ENCODE measurements at regions not wholly inside any gene's neighbourhood (a gene's known extent, or its start where the extent isn't known, plus 50 kb on each side); places are given as distances from the start of the nearest gene placed in this dataset.
"Not testable (repeated sequence)": the region's sequence is repeated elsewhere in the genome, so short reads cannot be mapped to it uniquely, and the experiment has no call there.

DNA sequence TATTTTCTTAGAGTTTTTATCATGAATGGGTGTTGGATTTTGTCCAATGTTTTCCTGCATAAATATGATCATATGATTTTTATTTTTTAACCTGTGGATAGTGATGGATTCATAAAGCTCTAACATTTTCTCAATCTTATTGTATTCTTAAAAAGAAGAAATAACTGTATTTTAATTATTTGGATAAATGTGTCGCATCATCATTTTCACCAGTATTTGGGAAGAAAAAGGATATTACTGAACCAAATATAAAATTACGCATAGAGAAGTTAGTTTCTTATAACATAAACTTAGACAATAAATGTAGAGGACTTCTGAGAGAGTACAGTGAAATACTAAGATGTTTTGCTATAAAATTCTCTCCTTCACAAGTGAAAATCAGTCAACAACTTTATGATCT is 126.0 kb upstream of the CHST9 start:
- TF ChIP-seq, protein P1, sequence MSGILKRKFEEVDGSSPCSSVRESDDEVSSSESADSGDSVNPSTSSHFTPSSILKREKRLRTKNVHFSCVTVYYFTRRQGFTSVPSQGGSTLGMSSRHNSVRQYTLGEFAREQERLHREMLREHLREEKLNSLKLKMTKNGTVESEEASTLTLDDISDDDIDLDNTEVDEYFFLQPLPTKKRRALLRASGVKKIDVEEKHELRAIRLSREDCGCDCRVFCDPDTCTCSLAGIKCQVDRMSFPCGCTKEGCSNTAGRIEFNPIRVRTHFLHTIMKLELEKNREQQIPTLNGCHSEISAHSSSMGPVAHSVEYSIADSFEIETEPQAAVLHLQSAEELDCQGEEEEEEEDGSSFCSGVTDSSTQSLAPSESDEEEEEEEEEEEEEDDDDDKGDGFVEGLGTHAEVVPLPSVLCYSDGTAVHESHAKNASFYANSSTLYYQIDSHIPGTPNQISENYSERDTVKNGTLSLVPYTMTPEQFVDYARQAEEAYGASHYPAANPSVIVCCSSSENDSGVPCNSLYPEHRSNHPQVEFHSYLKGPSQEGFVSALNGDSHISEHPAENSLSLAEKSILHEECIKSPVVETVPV (CRISPR knock-in tag; IDR thresholded peaks at IDR 0.05): no peak

DNA sequence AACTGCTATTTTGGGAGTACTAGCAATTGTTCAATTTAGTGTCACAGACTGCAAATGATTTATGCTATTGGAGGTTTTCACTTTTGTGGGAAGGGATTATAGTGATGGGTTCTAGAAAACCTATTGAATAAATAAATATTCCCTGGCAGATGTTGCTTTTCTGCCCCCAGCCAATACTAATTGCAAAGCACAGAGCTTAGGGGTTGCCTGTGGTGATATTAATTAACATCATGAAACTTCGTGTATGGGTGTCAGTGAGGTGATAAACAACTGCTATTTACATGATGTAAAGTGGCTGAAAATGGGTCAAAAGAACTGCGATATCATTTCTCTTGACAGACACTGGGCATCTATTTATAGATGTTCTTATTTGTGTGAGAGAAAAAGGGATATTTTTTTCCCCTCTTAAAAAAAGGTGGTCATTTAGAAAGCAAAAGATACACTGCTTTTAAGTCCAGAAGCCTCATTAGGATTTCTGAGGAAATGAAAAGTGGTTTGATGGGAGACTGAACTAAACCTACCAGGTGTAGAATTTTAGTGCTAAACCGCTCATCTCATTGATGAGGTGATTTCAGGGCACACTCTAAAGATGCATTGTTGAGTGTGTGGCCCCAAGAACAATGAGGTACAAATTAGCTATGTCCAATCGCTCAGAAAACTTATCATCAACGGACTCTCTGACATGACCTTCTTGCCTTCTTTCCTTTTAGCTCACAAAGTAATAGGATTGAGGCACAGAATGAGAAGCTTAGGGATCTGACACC is 116.7 kb upstream of the CHST9 start:
- no peak for TF ChIP-seq ESRRG (CRISPR knock-in tag; IDR thresholded peaks at IDR 0.05)
- TF ChIP-seq CSDC2 (CRISPR knock-in tag; IDR thresholded peaks at IDR 0.05): no peak
- TF ChIP-seq, protein P2, sequence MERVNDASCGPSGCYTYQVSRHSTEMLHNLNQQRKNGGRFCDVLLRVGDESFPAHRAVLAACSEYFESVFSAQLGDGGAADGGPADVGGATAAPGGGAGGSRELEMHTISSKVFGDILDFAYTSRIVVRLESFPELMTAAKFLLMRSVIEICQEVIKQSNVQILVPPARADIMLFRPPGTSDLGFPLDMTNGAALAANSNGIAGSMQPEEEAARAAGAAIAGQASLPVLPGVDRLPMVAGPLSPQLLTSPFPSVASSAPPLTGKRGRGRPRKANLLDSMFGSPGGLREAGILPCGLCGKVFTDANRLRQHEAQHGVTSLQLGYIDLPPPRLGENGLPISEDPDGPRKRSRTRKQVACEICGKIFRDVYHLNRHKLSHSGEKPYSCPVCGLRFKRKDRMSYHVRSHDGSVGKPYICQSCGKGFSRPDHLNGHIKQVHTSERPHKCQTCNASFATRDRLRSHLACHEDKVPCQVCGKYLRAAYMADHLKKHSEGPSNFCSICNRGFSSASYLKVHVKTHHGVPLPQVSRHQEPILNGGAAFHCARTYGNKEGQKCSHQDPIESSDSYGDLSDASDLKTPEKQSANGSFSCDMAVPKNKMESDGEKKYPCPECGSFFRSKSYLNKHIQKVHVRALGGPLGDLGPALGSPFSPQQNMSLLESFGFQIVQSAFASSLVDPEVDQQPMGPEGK (CRISPR knock-in tag; IDR thresholded peaks at IDR 0.05; ENCODE audit: borderline replicate concordance): no peak
- TF ChIP-seq GLIS3 (CRISPR knock-in tag; IDR thresholded peaks at IDR 0.05): no peak
- no peak for TF ChIP-seq RARB (CRISPR knock-in tag; IDR thresholded peaks at IDR 0.05)
- TF ChIP-seq, protein P3, sequence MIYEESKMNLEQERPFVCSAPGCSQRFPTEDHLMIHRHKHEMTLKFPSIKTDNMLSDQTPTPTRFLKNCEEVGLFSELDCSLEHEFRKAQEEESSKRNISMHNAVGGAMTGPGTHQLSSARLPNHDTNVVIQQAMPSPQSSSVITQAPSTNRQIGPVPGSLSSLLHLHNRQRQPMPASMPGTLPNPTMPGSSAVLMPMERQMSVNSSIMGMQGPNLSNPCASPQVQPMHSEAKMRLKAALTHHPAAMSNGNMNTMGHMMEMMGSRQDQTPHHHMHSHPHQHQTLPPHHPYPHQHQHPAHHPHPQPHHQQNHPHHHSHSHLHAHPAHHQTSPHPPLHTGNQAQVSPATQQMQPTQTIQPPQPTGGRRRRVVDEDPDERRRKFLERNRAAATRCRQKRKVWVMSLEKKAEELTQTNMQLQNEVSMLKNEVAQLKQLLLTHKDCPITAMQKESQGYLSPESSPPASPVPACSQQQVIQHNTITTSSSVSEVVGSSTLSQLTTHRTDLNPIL (CRISPR knock-in tag; IDR thresholded peaks at IDR 0.05; ENCODE audit: low read depth): no peak
- TF ChIP-seq, protein P4, sequence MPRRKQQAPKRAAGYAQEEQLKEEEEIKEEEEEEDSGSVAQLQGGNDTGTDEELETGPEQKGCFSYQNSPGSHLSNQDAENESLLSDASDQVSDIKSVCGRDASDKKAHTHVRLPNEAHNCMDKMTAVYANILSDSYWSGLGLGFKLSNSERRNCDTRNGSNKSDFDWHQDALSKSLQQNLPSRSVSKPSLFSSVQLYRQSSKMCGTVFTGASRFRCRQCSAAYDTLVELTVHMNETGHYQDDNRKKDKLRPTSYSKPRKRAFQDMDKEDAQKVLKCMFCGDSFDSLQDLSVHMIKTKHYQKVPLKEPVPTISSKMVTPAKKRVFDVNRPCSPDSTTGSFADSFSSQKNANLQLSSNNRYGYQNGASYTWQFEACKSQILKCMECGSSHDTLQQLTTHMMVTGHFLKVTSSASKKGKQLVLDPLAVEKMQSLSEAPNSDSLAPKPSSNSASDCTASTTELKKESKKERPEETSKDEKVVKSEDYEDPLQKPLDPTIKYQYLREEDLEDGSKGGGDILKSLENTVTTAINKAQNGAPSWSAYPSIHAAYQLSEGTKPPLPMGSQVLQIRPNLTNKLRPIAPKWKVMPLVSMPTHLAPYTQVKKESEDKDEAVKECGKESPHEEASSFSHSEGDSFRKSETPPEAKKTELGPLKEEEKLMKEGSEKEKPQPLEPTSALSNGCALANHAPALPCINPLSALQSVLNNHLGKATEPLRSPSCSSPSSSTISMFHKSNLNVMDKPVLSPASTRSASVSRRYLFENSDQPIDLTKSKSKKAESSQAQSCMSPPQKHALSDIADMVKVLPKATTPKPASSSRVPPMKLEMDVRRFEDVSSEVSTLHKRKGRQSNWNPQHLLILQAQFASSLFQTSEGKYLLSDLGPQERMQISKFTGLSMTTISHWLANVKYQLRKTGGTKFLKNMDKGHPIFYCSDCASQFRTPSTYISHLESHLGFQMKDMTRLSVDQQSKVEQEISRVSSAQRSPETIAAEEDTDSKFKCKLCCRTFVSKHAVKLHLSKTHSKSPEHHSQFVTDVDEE (CRISPR knock-in tag; IDR thresholded peaks at IDR 0.05): no peak
- TF ChIP-seq ISL1 (CRISPR knock-in tag; IDR thresholded peaks at IDR 0.05): no peak
- TF ChIP-seq ZNF8 (CRISPR knock-in tag; IDR thresholded peaks at IDR 0.05): no peak
- no peak for TF ChIP-seq ZFP30 (CRISPR knock-in tag; IDR thresholded peaks at IDR 0.05)
- TF ChIP-seq, protein P5, sequence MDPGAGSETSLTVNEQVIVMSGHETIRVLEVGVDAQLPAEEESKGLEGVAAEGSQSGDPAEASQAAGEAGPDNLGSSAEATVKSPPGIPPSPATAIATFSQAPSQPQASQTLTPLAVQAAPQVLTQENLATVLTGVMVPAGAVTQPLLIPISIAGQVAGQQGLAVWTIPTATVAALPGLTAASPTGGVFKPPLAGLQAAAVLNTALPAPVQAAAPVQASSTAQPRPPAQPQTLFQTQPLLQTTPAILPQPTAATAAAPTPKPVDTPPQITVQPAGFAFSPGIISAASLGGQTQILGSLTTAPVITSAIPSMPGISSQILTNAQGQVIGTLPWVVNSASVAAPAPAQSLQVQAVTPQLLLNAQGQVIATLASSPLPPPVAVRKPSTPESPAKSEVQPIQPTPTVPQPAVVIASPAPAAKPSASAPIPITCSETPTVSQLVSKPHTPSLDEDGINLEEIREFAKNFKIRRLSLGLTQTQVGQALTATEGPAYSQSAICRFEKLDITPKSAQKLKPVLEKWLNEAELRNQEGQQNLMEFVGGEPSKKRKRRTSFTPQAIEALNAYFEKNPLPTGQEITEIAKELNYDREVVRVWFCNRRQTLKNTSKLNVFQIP (CRISPR knock-in tag; IDR thresholded peaks at IDR 0.05; ENCODE audit: borderline replicate concordance, low read depth): no peak
- TF ChIP-seq BACH2 (CRISPR knock-in tag; IDR thresholded peaks at IDR 0.05; ENCODE audit: borderline replicate concordance): no peak
- no peak for TF ChIP-seq ZC3H10 (CRISPR knock-in tag; IDR thresholded peaks at IDR 0.05)
- no peak for ATAC-seq

More for the DNA sequence above, 126.0 kb upstream of the CHST9 start:
- ATAC-seq: no peak

DNA sequence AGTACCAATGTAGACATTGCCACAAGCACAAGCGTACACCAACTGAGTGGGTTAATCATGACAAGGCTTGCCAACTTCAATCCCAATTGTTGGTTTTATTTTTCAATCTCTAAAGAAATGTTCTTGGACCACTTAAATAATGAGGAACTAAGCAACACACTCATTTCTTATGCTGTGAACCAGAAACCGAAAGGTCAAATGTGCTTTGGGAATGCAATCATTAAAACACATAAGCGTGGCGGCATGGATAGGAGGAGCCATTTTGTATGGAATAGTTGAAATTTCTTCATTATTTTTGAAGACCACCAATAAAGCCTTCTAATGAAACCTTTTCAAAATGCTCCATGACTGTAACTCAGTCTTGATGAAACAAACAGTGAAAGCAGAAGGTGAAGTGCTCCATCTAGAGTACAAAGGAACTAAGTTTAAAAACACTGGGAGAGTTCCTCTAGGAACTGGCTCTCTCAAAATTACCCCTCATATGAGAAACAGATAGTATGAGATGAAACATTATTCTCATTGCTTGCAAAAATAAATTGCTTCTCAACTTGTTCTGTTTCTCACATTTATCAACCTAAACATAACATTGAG is 113.2 kb upstream of the CHST9 start:
- no peak for ATAC-seq
- TF ChIP-seq, protein P4 (CRISPR knock-in tag; IDR thresholded peaks at IDR 0.05): no peak
- TF ChIP-seq ZNF70 (CRISPR knock-in tag; IDR thresholded peaks at IDR 0.05) (no peak), ZC3H10 (CRISPR knock-in tag; IDR thresholded peaks at IDR 0.05) (no peak), ARNTL (CRISPR knock-in tag; IDR thresholded peaks at IDR 0.05; ENCODE audit: borderline replicate concordance, low read depth) (no peak), ZFP30 (CRISPR knock-in tag; IDR thresholded peaks at IDR 0.05) (no peak), PPARA (CRISPR knock-in tag; IDR thresholded peaks at IDR 0.05; ENCODE audit: borderline replicate concordance) (no peak), ZNF8 (CRISPR knock-in tag; IDR thresholded peaks at IDR 0.05) (no peak)
- TF ChIP-seq, protein P1 (CRISPR knock-in tag; IDR thresholded peaks at IDR 0.05): no peak

DNA sequence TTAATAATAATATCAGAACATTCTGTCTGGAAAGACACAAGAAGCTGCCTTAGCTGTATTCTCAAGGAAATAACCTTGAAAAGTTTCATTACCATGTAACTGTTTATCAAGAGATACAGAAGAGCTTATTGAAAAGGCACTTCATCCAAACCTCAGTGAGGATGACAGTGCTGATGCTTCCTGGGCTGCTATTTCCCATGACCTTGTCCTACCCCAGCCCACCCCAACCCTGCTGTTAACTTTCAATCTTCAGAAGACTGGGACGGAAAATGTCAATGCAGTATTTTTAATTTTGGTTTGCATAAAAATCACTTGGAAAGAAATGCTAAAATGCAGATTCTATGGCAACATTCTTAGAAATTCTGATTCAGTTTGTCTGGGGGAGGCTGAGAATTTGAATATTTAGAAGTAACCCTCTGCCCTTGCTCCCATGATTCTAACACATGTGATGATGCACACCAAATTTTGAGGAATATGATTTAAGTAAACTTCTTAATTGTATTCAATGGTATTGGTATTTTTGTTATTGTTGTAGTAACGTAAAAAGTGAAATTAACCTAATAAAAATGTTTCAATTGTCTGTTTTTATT is 101.0 kb upstream of the CHST9 start:
- ATAC-seq: not testable (repeated sequence)
